Upper lobe of right lung (tissue), 1 donor: ENCODE measurements at regions not wholly inside any gene's neighbourhood (a gene's known extent, or its start where the extent isn't known, plus 50 kb on each side); places are given as distances from the start of the nearest gene placed in this dataset.

Experiments
- ATAC-seq: fragments of 200-7000 bp; cut with Tn5 transposase; one replicate; pipeline ENCODE4 v1.9.1; 2020; ENCODE audit warnings: mild to moderate bottlenecking, moderate library complexity
- DNase-seq: peaks from one replicate; pipeline ENCODE4 v3.0.0-alpha.2; 2020
- H3K27ac ChIP-seq: fragments of 200-600 bp; one replicate; pipeline ENCODE4 v1.8.0; 2022
- H3K27me3 ChIP-seq: fragments of 200-600 bp; one replicate; pipeline ENCODE4 v1.8.0; 2022; ENCODE audit warnings: mild to moderate bottlenecking
- H3K36me3 ChIP-seq: fragments of 200-600 bp; one replicate; pipeline ENCODE4 v1.8.0; 2022
- H3K4me1 ChIP-seq: fragments of 200-600 bp; one replicate; pipeline ENCODE4 v1.8.0; 2022
- H3K4me3 ChIP-seq: fragments of 200-600 bp; one replicate; pipeline ENCODE4 v1.8.0; 2022; ENCODE audit warnings: mild to moderate bottlenecking
- H3K9me3 ChIP-seq: fragments of 200-600 bp; one replicate; pipeline ENCODE4 v1.8.0; 2022
- intact Hi-C: fragments of 100-400 bp; cut with DNase I; formaldehyde crosslinking; loops from one replicate; pipeline ENCODE4 v1.11.0; 2022
- TF ChIP-seq, protein P1 (sequence below): fragments of 200-600 bp; IDR thresholded peaks from one replicate; pipeline ENCODE4 v1.8.0; 2022; ENCODE audit warnings: antibody characterized with exemption
- donor health status: DM: no; HTN: yes; CAD: no; lungs with severe emphysema.

DNA sequence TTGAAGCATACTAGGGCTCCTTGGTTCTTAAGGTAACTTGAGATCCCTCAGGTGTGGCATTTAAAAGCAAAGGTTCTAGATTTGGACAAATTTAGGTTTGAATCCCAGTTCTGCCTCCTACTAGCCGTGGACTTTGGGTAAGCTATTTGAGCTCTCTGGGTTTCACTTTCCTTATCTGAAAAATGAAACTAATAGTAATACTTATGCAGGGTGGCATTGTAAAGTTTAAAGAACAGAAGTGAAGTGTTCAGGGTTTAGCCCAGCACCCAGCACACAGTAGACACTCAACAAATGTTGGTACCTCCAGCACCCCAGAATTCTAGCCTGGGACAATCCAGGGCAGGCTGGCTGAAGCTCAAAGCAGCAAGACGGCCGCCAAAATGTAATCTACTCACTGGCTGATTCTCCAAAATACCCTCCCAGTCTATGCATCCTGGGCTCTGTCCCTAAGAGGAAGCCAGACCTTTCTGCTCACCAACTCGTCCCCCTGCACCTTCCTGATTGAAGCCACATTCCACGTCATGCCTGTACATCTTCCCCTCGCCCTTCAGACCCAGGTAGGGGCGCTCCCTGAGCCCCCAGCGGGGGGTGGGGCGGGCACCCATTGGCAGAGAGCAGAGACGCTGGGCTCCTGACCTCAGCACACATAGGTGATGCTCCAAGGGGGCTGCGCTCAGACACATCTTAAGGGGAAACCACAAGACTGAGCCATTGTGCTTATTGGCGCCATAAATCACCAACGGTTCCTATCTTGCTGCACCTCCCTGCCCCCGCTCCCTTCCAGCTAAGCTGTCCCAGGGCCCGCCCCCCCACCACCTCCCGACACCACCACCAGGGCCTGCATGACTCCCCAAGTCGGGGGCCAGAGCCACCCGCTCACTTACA, 160.6 kb downstream of the BCOR start:
- ATAC-seq (no peak), DNase-seq (no peak)
- no peaks in the 10 kb centered on the region for H3K9me3 ChIP-seq
- intact Hi-C loops, result no loop called here
- H3K4me1 ChIP-seq, result no peaks in the 10 kb centered on the region
- H3K27me3 ChIP-seq, result no peaks in the 10 kb centered on the region
- TF ChIP-seq, protein P1, sequence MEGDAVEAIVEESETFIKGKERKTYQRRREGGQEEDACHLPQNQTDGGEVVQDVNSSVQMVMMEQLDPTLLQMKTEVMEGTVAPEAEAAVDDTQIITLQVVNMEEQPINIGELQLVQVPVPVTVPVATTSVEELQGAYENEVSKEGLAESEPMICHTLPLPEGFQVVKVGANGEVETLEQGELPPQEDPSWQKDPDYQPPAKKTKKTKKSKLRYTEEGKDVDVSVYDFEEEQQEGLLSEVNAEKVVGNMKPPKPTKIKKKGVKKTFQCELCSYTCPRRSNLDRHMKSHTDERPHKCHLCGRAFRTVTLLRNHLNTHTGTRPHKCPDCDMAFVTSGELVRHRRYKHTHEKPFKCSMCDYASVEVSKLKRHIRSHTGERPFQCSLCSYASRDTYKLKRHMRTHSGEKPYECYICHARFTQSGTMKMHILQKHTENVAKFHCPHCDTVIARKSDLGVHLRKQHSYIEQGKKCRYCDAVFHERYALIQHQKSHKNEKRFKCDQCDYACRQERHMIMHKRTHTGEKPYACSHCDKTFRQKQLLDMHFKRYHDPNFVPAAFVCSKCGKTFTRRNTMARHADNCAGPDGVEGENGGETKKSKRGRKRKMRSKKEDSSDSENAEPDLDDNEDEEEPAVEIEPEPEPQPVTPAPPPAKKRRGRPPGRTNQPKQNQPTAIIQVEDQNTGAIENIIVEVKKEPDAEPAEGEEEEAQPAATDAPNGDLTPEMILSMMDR, result no peak
- no peaks in the 10 kb centered on the region for H3K36me3 ChIP-seq
- H3K4me3 ChIP-seq, result no peak overlapping the region
- H3K27ac ChIP-seq, result no peak overlapping the region

DNA sequence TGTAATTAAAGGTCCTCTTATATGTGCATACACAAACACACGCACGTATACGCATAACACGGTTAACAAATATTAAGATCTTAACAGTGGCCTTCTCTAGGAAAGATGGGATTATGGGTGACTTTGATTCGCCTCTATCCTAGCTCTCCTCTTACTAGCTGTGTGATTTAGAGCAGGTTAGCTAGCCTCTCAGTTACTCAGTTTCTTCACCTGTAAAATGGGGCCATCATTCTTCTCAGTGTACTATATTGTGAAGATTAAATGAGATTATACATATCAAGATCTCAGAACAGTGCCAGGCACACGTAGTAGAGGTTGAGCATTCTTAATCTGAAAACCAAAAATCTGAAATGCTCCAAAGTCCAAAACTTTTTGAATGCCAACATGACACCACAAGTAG, 159.3 kb downstream of the BCOR start:
- Histone ChIP-seq H3K4me3 (no peak overlapping the region), H3K27me3 (no peaks in the 10 kb centered on the region), H3K9me3 (no peaks in the 10 kb centered on the region), H3K27ac (no peak overlapping the region), H3K4me1 (no peaks in the 10 kb centered on the region), H3K36me3 (no peaks in the 10 kb centered on the region)
- intact Hi-C loops, result no loop called here
- DNase-seq, result no peak
- TF ChIP-seq, protein P1, result no peak
- ATAC-seq, result no peak

- no peaks in the 10 kb centered on the region for H3K36me3 ChIP-seq
- H3K27me3 ChIP-seq, result no peaks in the 10 kb centered on the region
- H3K4me1 ChIP-seq, result no peaks in the 10 kb centered on the region
- no peak overlapping the region for H3K27ac ChIP-seq
- no peak overlapping the region for H3K4me3 ChIP-seq
- H3K9me3 ChIP-seq, result no peaks in the 10 kb centered on the region
- DNase-seq, result no peak
- ATAC-seq, result no peak
- TF ChIP-seq, protein P1, result no peak
- intact Hi-C loops, result no loop called here
Measured at GRCh38 chrX:39939678-39940077, 158.1 kb downstream of the BCOR start.

DNA sequence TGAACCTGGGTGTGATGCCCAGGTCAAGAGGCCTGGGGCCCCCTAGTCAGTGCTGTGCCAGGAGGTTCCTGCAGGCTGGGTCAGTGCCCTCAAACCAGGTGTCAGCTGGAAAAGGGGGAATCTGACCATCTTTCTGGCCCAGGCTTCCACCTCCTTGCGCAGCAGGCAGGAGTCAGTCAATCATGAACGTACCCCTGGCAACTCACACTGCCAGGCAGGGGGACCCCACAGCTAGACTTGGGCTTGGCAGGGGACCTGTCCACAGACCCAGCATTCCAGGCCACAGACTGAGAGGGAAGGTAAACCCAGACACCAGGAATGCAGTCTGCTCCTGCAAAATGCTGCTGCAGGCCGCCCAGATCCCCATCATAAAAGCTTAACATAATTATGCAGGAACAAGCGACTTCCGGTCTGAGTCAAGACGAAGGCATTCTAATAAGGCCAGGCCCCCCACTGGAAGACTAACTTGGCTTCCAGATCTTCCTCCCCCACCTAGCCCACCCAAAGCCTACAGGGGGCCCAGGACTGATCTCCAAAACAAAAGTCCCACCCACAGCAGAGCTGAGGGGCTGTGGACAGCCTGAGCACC, 156.3 kb downstream of the BCOR start:
- ATAC-seq (no peak), DNase-seq (no peak)
- no peak overlapping the region for H3K4me3 ChIP-seq
- no peaks in the 10 kb centered on the region for H3K4me1 ChIP-seq
- no peaks in the 10 kb centered on the region for H3K9me3 ChIP-seq
- intact Hi-C loops, result no loop called here
- H3K36me3 ChIP-seq, result no peaks in the 10 kb centered on the region
- TF ChIP-seq, protein P1, result no peak
- H3K27me3 ChIP-seq, result no peaks in the 10 kb centered on the region
- no peak overlapping the region for H3K27ac ChIP-seq

DNA sequence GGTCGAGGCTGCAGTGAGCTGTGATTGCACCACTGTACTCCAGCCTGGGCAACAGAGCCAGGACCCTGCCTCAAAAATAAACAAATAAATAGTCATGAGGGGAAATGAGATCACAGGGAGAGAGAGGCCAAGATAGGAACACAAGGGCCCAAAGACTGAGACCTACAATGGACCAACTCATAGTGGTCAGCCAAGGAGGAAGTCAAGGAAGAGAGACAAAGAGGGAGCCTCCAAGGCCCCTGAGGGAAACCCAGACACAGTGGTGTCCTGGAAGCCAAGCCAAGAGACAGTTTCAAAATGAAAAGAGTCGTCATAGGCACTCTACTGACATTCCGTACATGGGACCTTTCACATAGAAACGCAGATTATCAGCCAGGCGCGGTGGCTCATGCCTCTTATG, 153.3 kb downstream of the BCOR start:
- ATAC-seq (no peak), DNase-seq (no peak)
- TF ChIP-seq, protein P1, result no peak
- no peak overlapping the region for H3K27ac ChIP-seq
- intact Hi-C loops, result no loop called here
- no peaks in the 10 kb centered on the region for H3K36me3 ChIP-seq
- H3K4me3 ChIP-seq, result no peak overlapping the region
- no peaks in the 10 kb centered on the region for H3K27me3 ChIP-seq
- no peaks in the 10 kb centered on the region for H3K9me3 ChIP-seq
- no peaks in the 10 kb centered on the region for H3K4me1 ChIP-seq
